ENCODE measurements at regions not wholly inside any gene's neighbourhood (a gene's known extent, or its start where the extent isn't known, plus 50 kb on each side); places are given as distances from the start of the nearest gene placed in this dataset.
A peak's percentile ranks its signal among the peaks of the same experiment; 100 is the strongest.

GRCh38 chr10:118118716-118119115 lies 72.0 kb upstream of the RAB11FIP2 start:
- H3K27ac ChIP-seq, result no peak overlapping the region
- no peak for TF ChIP-seq CTCF (conservative IDR thresholded peaks at IDR 0.05)

- TF ChIP-seq CTCF (conservative IDR thresholded peaks at IDR 0.05), result no peak
- peak overlapping the region; percentile 40 for H3K27ac ChIP-seq
These were observed 70.1 kb upstream of the RAB11FIP2 start for GRCh38 chr10:118116715-118117449.

- peak overlapping the region; percentile 40 for H3K27ac ChIP-seq
- TF ChIP-seq CTCF (conservative IDR thresholded peaks at IDR 0.05), result no peak
These were observed 69.6 kb upstream of the RAB11FIP2 start for GRCh38 chr10:118116362-118116714.

GRCh38 chr10:118115701-118116100 lies 69.0 kb upstream of the RAB11FIP2 start:
- H3K27ac ChIP-seq, result no peak overlapping the region
- no peak for TF ChIP-seq CTCF (conservative IDR thresholded peaks at IDR 0.05)

GRCh38 chr10:118114992-118115391 lies 68.3 kb upstream of the RAB11FIP2 start:
- TF ChIP-seq CTCF (conservative IDR thresholded peaks at IDR 0.05), result no peak
- H3K27ac ChIP-seq, result no peak overlapping the region

GRCh38 chr10:118112543-118113125 lies 65.9 kb upstream of the RAB11FIP2 start:
- H3K27ac ChIP-seq, result no peak overlapping the region
- TF ChIP-seq CTCF (conservative IDR thresholded peaks at IDR 0.05), result no peak

GRCh38 chr10:118110750-118111149 lies 64.0 kb upstream of the RAB11FIP2 start:
- no peak for TF ChIP-seq CTCF (conservative IDR thresholded peaks at IDR 0.05)
- no peak overlapping the region for H3K27ac ChIP-seq

Measured in VCaP (cell line).